ENCODE measurements at regions not wholly inside any gene's neighbourhood (a gene's known extent, or its start where the extent isn't known, plus 50 kb on each side); places are given as distances from the start of the nearest gene placed in this dataset.

GRCh38 chr10:3871424-3871996, 86.5 kb upstream of the KLF6 start:
- FAIRE-seq (no peak), DNase-seq (ENCODE audit: low spot score) (no peak)

GRCh38 chr10:3869036-3869435, 84.0 kb upstream of the KLF6 start:
- no peak for FAIRE-seq

GRCh38 chr10:3868271-3868664, 83.3 kb upstream of the KLF6 start:
- no peak for DNase-seq (ENCODE audit: low spot score)
- FAIRE-seq: no peak

More at GRCh38 chr10:3869036-3869435, 84.0 kb upstream of the KLF6 start:
- no peak for DNase-seq (ENCODE audit: low spot score)

- FAIRE-seq (no peak), DNase-seq (ENCODE audit: low spot score) (no peak)
Measured at GRCh38 chr10:3867454-3868270, 82.7 kb upstream of the KLF6 start.

GRCh38 chr10:3866332-3866731, 81.3 kb upstream of the KLF6 start:
- no peak for DNase-seq (ENCODE audit: low spot score)

GRCh38 chr10:3865565-3865964, 80.6 kb upstream of the KLF6 start:
- FAIRE-seq (no peak), DNase-seq (ENCODE audit: low spot score) (no peak)

More at GRCh38 chr10:3866332-3866731, 81.3 kb upstream of the KLF6 start:
- no peak for FAIRE-seq

- no peak for DNase-seq (ENCODE audit: low spot score)
Measured at GRCh38 chr10:3861795-3862194, 76.8 kb upstream of the KLF6 start.

GRCh38 chr10:3858051-3858845, 73.2 kb upstream of the KLF6 start:
- no peak for DNase-seq (ENCODE audit: low spot score)
- no peak for FAIRE-seq

More at GRCh38 chr10:3861795-3862194, 76.8 kb upstream of the KLF6 start:
- no peak for FAIRE-seq

GRCh38 chr10:3857318-3857717, 72.3 kb upstream of the KLF6 start:
- DNase-seq (ENCODE audit: low spot score) (no peak), FAIRE-seq (no peak)

- no peak for FAIRE-seq
- DNase-seq (ENCODE audit: low spot score): no peak
Measured at GRCh38 chr10:3856593-3856992, 71.6 kb upstream of the KLF6 start.

GRCh38 chr10:3853547-3854303, 68.7 kb upstream of the KLF6 start:
- no peak for DNase-seq (ENCODE audit: low spot score)
- FAIRE-seq: no peak

GRCh38 chr10:3853016-3853415, 68.0 kb upstream of the KLF6 start:
- FAIRE-seq (no peak), DNase-seq (ENCODE audit: low spot score) (no peak)

- FAIRE-seq (no peak), DNase-seq (ENCODE audit: low spot score) (peak; percentile 47)
Measured at GRCh38 chr10:3852147-3852904, 67.3 kb upstream of the KLF6 start.

GRCh38 chr10:3850999-3851937, 66.3 kb upstream of the KLF6 start:
- no peak for FAIRE-seq
- DNase-seq (ENCODE audit: low spot score): no peak

GRCh38 chr10:3848775-3849635, 64.0 kb upstream of the KLF6 start:
- DNase-seq (ENCODE audit: low spot score) (no peak), FAIRE-seq (no peak)

GRCh38 chr10:3848005-3848774, 63.2 kb upstream of the KLF6 start:
- no peak for FAIRE-seq
- DNase-seq (ENCODE audit: low spot score): no peak

- FAIRE-seq: no peak
- no peak for DNase-seq (ENCODE audit: low spot score)
Measured at GRCh38 chr10:3846736-3847135, 61.7 kb upstream of the KLF6 start.

- no peak for FAIRE-seq
Measured at GRCh38 chr10:3844491-3845025, 59.5 kb upstream of the KLF6 start.

More at GRCh38 chr10:3844491-3845025, 59.5 kb upstream of the KLF6 start:
- DNase-seq (ENCODE audit: low spot score): no peak
